H1 (cell line): ENCODE measurements at regions not wholly inside any gene's neighbourhood (a gene's known extent, or its start where the extent isn't known, plus 50 kb on each side); places are given as distances from the start of the nearest gene placed in this dataset.

Source experiments
- CTCF ChIA-PET: fragments of 300-600 bp; sonication (Branson Sonifier 250); formaldehyde crosslinking; loops from one replicate; lab custom pipeline; 2021; ENCODE audit not compliant: partially characterized antibody; lab: Charles Lee
- POLR2A ChIA-PET: fragments of 300-600 bp; sonication (Branson Sonifier 250); formaldehyde crosslinking; loops from one replicate; lab custom pipeline; 2021; ENCODE audit warnings: inconsistent platforms; ENCODE audit not compliant: partially characterized antibody; lab: Charles Lee
- DNase-seq, 2 experiments: peaks; one replicate each; pipeline versions ENCODE4 v3.0.0 to v3.0.0-alpha.2; 2010 to 2022; ENCODE audit warnings: low spot score in 2 of 2, low read depth in 1 of 2, mixed read lengths in 1 of 2
- FAIRE-seq: peaks from 2 replicates; lab custom pipeline; 2011; peaks lifted over from hg19 to GRCh38; lab: Jason Lieb, UNC
- H2AFZ ChIP-seq: 2 replicates; pipeline ENCODE4 v1.8.1; 2012; ENCODE audit warnings: low read length, inconsistent platforms
- H2AK5ac ChIP-seq: 2 replicates; pipeline ENCODE4 v1.6.1; 2013; ENCODE audit warnings: low read depth, low read length
- H2BK120ac ChIP-seq: replicated peaks from 2 replicates; pipeline ENCODE3; 2013; ENCODE audit warnings: low read depth, low read length, inconsistent platforms
- H2BK12ac ChIP-seq: 2 replicates; pipeline ENCODE4 v1.6.1; 2013; ENCODE audit warnings: low read depth, low read length
- H2BK15ac ChIP-seq: 2 replicates; pipeline ENCODE4 v1.6.1; 2013; ENCODE audit warnings: low read length
- H2BK20ac ChIP-seq: 2 replicates; pipeline ENCODE4 v1.6.1; 2013; ENCODE audit warnings: low read length
- H2BK5ac ChIP-seq: 2 replicates; pipeline ENCODE4 v1.6.1; 2013; ENCODE audit warnings: low read depth, low read length
- H3K14ac ChIP-seq: 2 replicates; pipeline ENCODE4 v1.6.1; 2013; ENCODE audit warnings: inconsistent platforms; ENCODE audit not compliant: insufficient read length
- H3K18ac ChIP-seq: 2 replicates; pipeline ENCODE4 v1.6.1; 2013; ENCODE audit warnings: low read length; ENCODE audit errors: extremely low read depth
- H3K23ac ChIP-seq: 2 replicates; pipeline ENCODE4 v1.6.1; 2013; ENCODE audit warnings: inconsistent platforms; ENCODE audit not compliant: insufficient read length
- H3K23me2 ChIP-seq: 2 replicates; pipeline ENCODE4 v1.6.1; 2013; ENCODE audit warnings: low read depth, low read length
- H3K27ac ChIP-seq: 2 replicates; pipeline ENCODE4 v1.6.1; 2011; ENCODE audit warnings: low read depth, low read length, inconsistent platforms
- H3K27me3 ChIP-seq, 4 experiments: replicated peaks in 1 of 4; 1 replicate in 1 of 4; 2 replicates in 3 of 4; pipeline versions ENCODE4 v1.6.1 to v1.8.1; 2011 to 2013; ENCODE audit warnings: low read length in 3 of 4, mild to moderate bottlenecking in 3 of 4, inconsistent platforms in 2 of 4, mixed read lengths in 2 of 4, moderate library complexity in 1 of 4; ENCODE audit not compliant: control insufficient read depth in 3 of 4, insufficient read depth in 3 of 4; ENCODE audit errors: extremely low read depth in 1 of 4
- H3K36me3 ChIP-seq, 4 experiments: 2 replicates each; pipeline versions ENCODE4 v1.6.1 to v1.8.1; 2011 to 2013; ENCODE audit warnings: mild to moderate bottlenecking in 4 of 4, low read length in 3 of 4, moderate library complexity in 2 of 4, control low read depth in 1 of 4, inconsistent platforms in 1 of 4; ENCODE audit not compliant: insufficient read depth in 4 of 4, control insufficient read depth in 2 of 4
- H3K4ac ChIP-seq: replicated peaks from 2 replicates; pipeline ENCODE3; 2013; ENCODE audit warnings: low read length, low read depth, mixed read lengths, inconsistent platforms; ENCODE audit not compliant: insufficient read length
- H3K4me1 ChIP-seq, 4 experiments: replicated peaks in 1 of 4; 1 replicate in 1 of 4; 2 replicates in 3 of 4; pipeline versions ENCODE4 v1.6.1 to v1.8.1; 2011 to 2013; ENCODE audit warnings: low read length in 3 of 4, inconsistent platforms in 2 of 4, mixed read lengths in 1 of 4; ENCODE audit not compliant: insufficient read depth in 4 of 4, control insufficient read depth in 3 of 4
- H3K4me2 ChIP-seq, 2 experiments: 2 replicates each; pipeline versions ENCODE4 v1.6.1 to v1.8.1; 2011 to 2013; ENCODE audit warnings: low read depth in 2 of 2, low read length in 2 of 2, control low read depth in 1 of 2, inconsistent platforms in 1 of 2, mild to moderate bottlenecking in 1 of 2; ENCODE audit not compliant: insufficient read depth in 1 of 2
- H3K4me3 ChIP-seq, 4 experiments: fragments of 200-600, 300-600 bp in 1 of 4; sonication (generic), shearing (Covaris generic), sonication (Bioruptor Twin) in 1 of 4; 2 replicates each; pipeline versions ENCODE4 v1.5.1 to v1.8.1; 2011 to 2016; ENCODE audit warnings: low read length in 4 of 4, low read depth in 3 of 4, control low read depth in 2 of 4, inconsistent platforms in 2 of 4, mild to moderate bottlenecking in 2 of 4, mixed read lengths in 1 of 4, moderate library complexity in 1 of 4; ENCODE audit not compliant: insufficient read depth in 2 of 4; ENCODE audit errors: extremely low read depth in 1 of 4
- H3K56ac ChIP-seq: replicated peaks from 2 replicates; pipeline ENCODE3; 2013; ENCODE audit warnings: low read depth, mild to moderate bottlenecking, mixed read lengths, low read length, inconsistent platforms; ENCODE audit not compliant: insufficient read length
- H3K79me1 ChIP-seq: 2 replicates; pipeline ENCODE4 v1.6.1; 2013; ENCODE audit warnings: low read depth, low read length, control low read depth
- H3K79me2 ChIP-seq, 2 experiments: 2 replicates each; pipeline versions ENCODE4 v1.6.1 to v1.8.1; 2012 to 2013; ENCODE audit warnings: low read length in 2 of 2, mild to moderate bottlenecking in 2 of 2, inconsistent platforms in 1 of 2; ENCODE audit not compliant: insufficient read depth in 2 of 2, control insufficient read depth in 1 of 2
- H3K9ac ChIP-seq, 4 experiments: replicated peaks in 1 of 4; 1 replicate in 1 of 4; 2 replicates in 3 of 4; pipeline versions ENCODE4 v1.6.1 to v1.8.1; 2011 to 2013; ENCODE audit warnings: low read depth in 3 of 4, low read length in 3 of 4, control low read depth in 2 of 4, mild to moderate bottlenecking in 2 of 4, moderate library complexity in 2 of 4, inconsistent platforms in 1 of 4; ENCODE audit errors: extremely low read depth in 1 of 4
- H3K9me3 ChIP-seq, 2 experiments: 2 replicates each; pipeline versions ENCODE4 v1.6.1 to v1.8.1; 2012 to 2013; ENCODE audit warnings: mild to moderate bottlenecking in 2 of 2, moderate library complexity in 2 of 2, control low read depth in 1 of 2, inconsistent platforms in 1 of 2, low read depth in 1 of 2, low read length in 1 of 2, mixed read lengths in 1 of 2; ENCODE audit not compliant: insufficient read depth in 2 of 2
- H4K20me1 ChIP-seq, 2 experiments: replicated peaks in 1 of 2; 2 replicates each; pipeline versions ENCODE3 to v1.8.1; 2011 to 2013; ENCODE audit warnings: inconsistent platforms in 2 of 2, low read length in 2 of 2, mild to moderate bottlenecking in 1 of 2; ENCODE audit not compliant: insufficient read depth in 2 of 2, control insufficient read depth in 1 of 2
- H4K5ac ChIP-seq: 2 replicates; pipeline ENCODE4 v1.6.1; 2013; ENCODE audit warnings: low read length, low read depth, mixed read lengths, inconsistent platforms; ENCODE audit not compliant: insufficient read length
- H4K8ac ChIP-seq: 2 replicates; pipeline ENCODE4 v1.8.0; 2013; ENCODE audit warnings: mild to moderate bottlenecking, moderate library complexity, low read length, inconsistent platforms; ENCODE audit not compliant: insufficient read depth; ENCODE audit errors: extremely low read depth
- H4K91ac ChIP-seq: replicated peaks from 2 replicates; pipeline ENCODE3; 2013; ENCODE audit warnings: low read length, mixed read lengths, inconsistent platforms; ENCODE audit not compliant: insufficient read length
- EZH2 ChIP-seq: fragments of 200-600 bp; sonication (generic); IDR thresholded peaks from 2 replicates; pipeline ENCODE4 v1.7.1; 2012; ENCODE audit warnings: low read depth, mild to moderate bottlenecking, moderate library complexity, low read length, inconsistent platforms; ENCODE audit not compliant: severe bottlenecking
- KDM4A ChIP-seq: IDR thresholded peaks from one replicate; pipeline ENCODE4 v1.7.1; 2012; ENCODE audit warnings: low read depth, mild to moderate bottlenecking, moderate library complexity, low read length, inconsistent platforms; ENCODE audit not compliant: severe bottlenecking
- SP2 ChIP-seq: IDR thresholded peaks from 2 replicates; pipeline ENCODE4 v1.6.1; 2012; ENCODE audit warnings: mild to moderate bottlenecking, low read length, inconsistent platforms
- TCF12 ChIP-seq: IDR thresholded peaks from 2 replicates; pipeline ENCODE4 v1.6.1; 2011; ENCODE audit warnings: low read depth, mild to moderate bottlenecking, low read length
- ZNF274 ChIP-seq: IDR thresholded peaks from 2 replicates; pipeline ENCODE4 v1.7.0; 2012; ENCODE audit warnings: low read length, borderline replicate concordance; ENCODE audit errors: extremely low read depth

GRCh38 chr12:17084831-17085230 is 478.9 kb upstream of the LMO3 start:
- H4K91ac ChIP-seq, result no peak overlapping the region
- H4K5ac ChIP-seq, result no peak overlapping the region
- H3K18ac ChIP-seq, result no peak overlapping the region
- no peaks in the 10 kb centered on the region for H3K36me3 ChIP-seq
- no peak overlapping the region for H3K14ac ChIP-seq
- FAIRE-seq, result no peak
- H3K4me1 ChIP-seq, result peaks cover 0 to 5% (median 2%) of the 10 kb centered on the region in 4 experiments; a peak in 1 of 7 replicates
- DNase-seq, result no peak
- POLR2A ChIA-PET, result no interaction called here
- no peaks in the 10 kb centered on the region for H4K20me1 ChIP-seq
- H3K56ac ChIP-seq, result no peak overlapping the region
- TF ChIP-seq SP2 (no peak), EZH2 (no peak), ZNF274 (no peak), TCF12 (no peak), KDM4A (no peak)
- no peak overlapping the region for H2BK20ac ChIP-seq
- H3K4me3 ChIP-seq, result no peak overlapping the region
- no peak overlapping the region for H2BK120ac ChIP-seq
- no peak overlapping the region for H4K8ac ChIP-seq
- no peak overlapping the region for H2AK5ac ChIP-seq
- H3K9me3 ChIP-seq, result no peaks in the 10 kb centered on the region
- no peak overlapping the region for H3K23ac ChIP-seq
- H3K27me3 ChIP-seq, result no peaks in the 10 kb centered on the region
- H2AFZ ChIP-seq, result no peak overlapping the region
- H3K9ac ChIP-seq, result no peak overlapping the region
- H2BK12ac ChIP-seq, result no peak overlapping the region
- no peak overlapping the region for H3K27ac ChIP-seq
- CTCF ChIA-PET, result no interaction called here
- no peak overlapping the region for H3K4ac ChIP-seq
- H2BK15ac ChIP-seq, result no peak overlapping the region
- no peak overlapping the region for H3K4me2 ChIP-seq
- no peak overlapping the region for H2BK5ac ChIP-seq
- no peaks in the 10 kb centered on the region for H3K79me2 ChIP-seq
- H3K23me2 ChIP-seq, result no peaks in the 10 kb centered on the region
- no peaks in the 10 kb centered on the region for H3K79me1 ChIP-seq
